CD4-positive, alpha-beta T cell (primary cell): ENCODE measurements at regions not wholly inside any gene's neighbourhood (a gene's known extent, or its start where the extent isn't known, plus 50 kb on each side); places are given as distances from the start of the nearest gene placed in this dataset.

Experiments
- ATAC-seq: fragments of 200-7000 bp; cut with Tn5 transposase; one replicate; pipeline ENCODE4 v1.10.0; 2022; ENCODE audit warnings: mild to moderate bottlenecking; ENCODE audit not compliant: poor library complexity
- CTCF ChIA-PET: fragments of 350-600 bp; sonication (Branson Sonifier 250); formaldehyde crosslinking; loops from one replicate; lab custom pipeline; 2021; ENCODE audit warnings: antibody characterized with exemption, inconsistent platforms; lab: Charles Lee
- POLR2A ChIA-PET: fragments of 350-600 bp; sonication (Branson Sonifier 250); formaldehyde crosslinking; loops from one replicate; lab custom pipeline; 2021; ENCODE audit warnings: antibody characterized with exemption, inconsistent platforms; lab: Charles Lee
- DNase-seq, 14 experiments: peaks; one replicate each; pipeline ENCODE4 v3.0.0-alpha.2; 2013 to 2020; ENCODE audit warnings: mixed read lengths in 2 of 14
- H3K27ac ChIP-seq, 2 donors: one replicate each; pipeline versions ENCODE4 v1.5.1 to v1.7.0; 2013; ENCODE audit warnings: low read length in 2 of 2, low read depth in 1 of 2, mild to moderate bottlenecking in 1 of 2
- H3K27me3 ChIP-seq, 2 experiments: 1 replicate in 1 of 2; 2 replicates in 1 of 2; pipeline versions ENCODE4 v1.6.1 to v1.7.0; 2013; ENCODE audit warnings: low read length in 2 of 2, control low read depth in 1 of 2, mild to moderate bottlenecking in 1 of 2, moderate library complexity in 1 of 2; ENCODE audit not compliant: insufficient read depth in 2 of 2, control insufficient read depth in 1 of 2
- H3K36me3 ChIP-seq: one replicate; pipeline ENCODE4 v1.6.1; 2013; ENCODE audit warnings: low read length, control low read depth; ENCODE audit not compliant: insufficient read depth
- H3K4me1 ChIP-seq: one replicate; pipeline ENCODE4 v1.6.1; 2013; ENCODE audit warnings: low read length, control low read depth; ENCODE audit not compliant: insufficient read depth
- H3K4me3 ChIP-seq: one replicate; pipeline ENCODE4 v1.5.1; 2013; ENCODE audit warnings: mild to moderate bottlenecking, low read length, moderate library complexity
- H3K9me3 ChIP-seq, 2 experiments: 1 replicate in 1 of 2; 2 replicates in 1 of 2; pipeline versions ENCODE4 v1.6.1 to v1.7.0; 2013; ENCODE audit warnings: low read length in 2 of 2, mild to moderate bottlenecking in 2 of 2, control low read depth in 1 of 2, moderate library complexity in 1 of 2; ENCODE audit not compliant: control insufficient read depth in 1 of 2, insufficient read depth in 1 of 2
- H3K27ac Mint-ChIP-seq: one replicate; pipeline ENCODE4 v1.8.0; 2020; ENCODE audit warnings: mixed read lengths
- H3K27me3 Mint-ChIP-seq: one replicate; pipeline ENCODE4 v1.8.0; 2021; ENCODE audit warnings: mixed read lengths
- H3K36me3 Mint-ChIP-seq: one replicate; pipeline ENCODE4 v1.8.0; 2021; ENCODE audit warnings: low read depth, mixed read lengths
- H3K4me1 Mint-ChIP-seq: one replicate; pipeline ENCODE4 v1.8.0; 2021; ENCODE audit warnings: low read depth, mixed read lengths
- H3K4me3 Mint-ChIP-seq: one replicate; pipeline ENCODE4 v1.8.0; 2020; ENCODE audit warnings: mild to moderate bottlenecking, mixed read lengths
- H3K9me3 Mint-ChIP-seq: one replicate; pipeline ENCODE4 v1.8.0; 2020; ENCODE audit warnings: mixed read lengths
- intact Hi-C, 2 experiments: fragments of 100-400 bp; cut with DNase I in 1 of 2; cut with micrococcal nuclease in 1 of 2; formaldehyde crosslinking; loops; one replicate each; pipeline versions ENCODE4 v1.15.1 to v1.9.0; 2023 to 2025; cut with DNase I, micrococcal nuclease
- TF ChIP-seq, protein P1 (sequence below): fragments of 200-600 bp; IDR thresholded peaks from one replicate; pipeline ENCODE4 v1.8.0; 2022; ENCODE audit warnings: antibody characterized with exemption, mild to moderate bottlenecking

DNA sequence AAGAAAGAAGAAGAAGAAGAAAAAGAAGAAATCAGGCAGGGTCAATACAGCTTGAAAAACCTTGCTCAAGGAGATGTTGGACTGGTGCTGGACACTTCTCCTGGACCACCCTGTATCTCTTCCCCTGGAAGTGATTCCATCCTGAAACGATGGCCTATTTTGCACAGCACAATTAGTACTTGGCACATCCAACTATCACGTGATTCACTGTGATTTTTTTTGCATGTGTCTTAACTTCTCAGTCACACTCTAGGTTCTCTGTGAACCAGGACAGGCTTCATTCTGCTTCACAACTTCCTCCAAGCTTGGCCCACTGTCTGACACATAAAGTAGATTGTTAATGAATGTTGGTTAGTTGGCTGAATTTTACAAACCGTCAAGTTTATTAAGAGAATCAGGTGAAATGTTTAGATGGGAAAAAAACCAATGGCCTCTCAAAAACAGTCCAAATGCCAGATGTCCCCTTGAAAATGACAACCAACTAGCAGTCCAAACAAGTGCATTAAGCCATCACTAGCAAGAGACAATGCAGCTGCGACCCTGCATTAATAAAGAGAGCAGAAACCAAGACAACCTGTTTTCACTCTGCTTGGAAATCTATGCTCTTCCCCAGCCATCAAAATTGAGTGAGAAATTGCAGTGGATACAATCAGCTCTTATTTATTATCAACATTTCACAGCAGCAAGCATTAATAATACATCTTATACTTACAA lies 300.0 kb upstream of the CHAC2 start:
- no peak overlapping the region for H3K4me3 Mint-ChIP-seq
- no peaks in the 10 kb centered on the region for H3K27me3 ChIP-seq
- H3K36me3 ChIP-seq = no peaks in the 10 kb centered on the region
- ChIA-PET CTCF (no interaction called here), POLR2A (no interaction called here)
- no peaks in the 10 kb centered on the region for H3K9me3 Mint-ChIP-seq
- no peaks in the 10 kb centered on the region for H3K4me1 Mint-ChIP-seq
- ATAC-seq (no peak), DNase-seq (no peak)
- H3K27me3 Mint-ChIP-seq = peaks cover 32% of the 10 kb centered on the region
- TF ChIP-seq, protein P1, sequence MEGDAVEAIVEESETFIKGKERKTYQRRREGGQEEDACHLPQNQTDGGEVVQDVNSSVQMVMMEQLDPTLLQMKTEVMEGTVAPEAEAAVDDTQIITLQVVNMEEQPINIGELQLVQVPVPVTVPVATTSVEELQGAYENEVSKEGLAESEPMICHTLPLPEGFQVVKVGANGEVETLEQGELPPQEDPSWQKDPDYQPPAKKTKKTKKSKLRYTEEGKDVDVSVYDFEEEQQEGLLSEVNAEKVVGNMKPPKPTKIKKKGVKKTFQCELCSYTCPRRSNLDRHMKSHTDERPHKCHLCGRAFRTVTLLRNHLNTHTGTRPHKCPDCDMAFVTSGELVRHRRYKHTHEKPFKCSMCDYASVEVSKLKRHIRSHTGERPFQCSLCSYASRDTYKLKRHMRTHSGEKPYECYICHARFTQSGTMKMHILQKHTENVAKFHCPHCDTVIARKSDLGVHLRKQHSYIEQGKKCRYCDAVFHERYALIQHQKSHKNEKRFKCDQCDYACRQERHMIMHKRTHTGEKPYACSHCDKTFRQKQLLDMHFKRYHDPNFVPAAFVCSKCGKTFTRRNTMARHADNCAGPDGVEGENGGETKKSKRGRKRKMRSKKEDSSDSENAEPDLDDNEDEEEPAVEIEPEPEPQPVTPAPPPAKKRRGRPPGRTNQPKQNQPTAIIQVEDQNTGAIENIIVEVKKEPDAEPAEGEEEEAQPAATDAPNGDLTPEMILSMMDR = no peak
- H3K36me3 Mint-ChIP-seq = no peaks in the 10 kb centered on the region
- H3K9me3 ChIP-seq = peaks cover 0 to 6% of the 10 kb centered on the region in 2 experiments
- H3K27ac ChIP-seq = no peak overlapping the region
- no peak overlapping the region for H3K4me3 ChIP-seq
- H3K27ac Mint-ChIP-seq = no peak overlapping the region
- H3K4me1 ChIP-seq = no peaks in the 10 kb centered on the region
- intact Hi-C loops = no loop called here

DNA sequence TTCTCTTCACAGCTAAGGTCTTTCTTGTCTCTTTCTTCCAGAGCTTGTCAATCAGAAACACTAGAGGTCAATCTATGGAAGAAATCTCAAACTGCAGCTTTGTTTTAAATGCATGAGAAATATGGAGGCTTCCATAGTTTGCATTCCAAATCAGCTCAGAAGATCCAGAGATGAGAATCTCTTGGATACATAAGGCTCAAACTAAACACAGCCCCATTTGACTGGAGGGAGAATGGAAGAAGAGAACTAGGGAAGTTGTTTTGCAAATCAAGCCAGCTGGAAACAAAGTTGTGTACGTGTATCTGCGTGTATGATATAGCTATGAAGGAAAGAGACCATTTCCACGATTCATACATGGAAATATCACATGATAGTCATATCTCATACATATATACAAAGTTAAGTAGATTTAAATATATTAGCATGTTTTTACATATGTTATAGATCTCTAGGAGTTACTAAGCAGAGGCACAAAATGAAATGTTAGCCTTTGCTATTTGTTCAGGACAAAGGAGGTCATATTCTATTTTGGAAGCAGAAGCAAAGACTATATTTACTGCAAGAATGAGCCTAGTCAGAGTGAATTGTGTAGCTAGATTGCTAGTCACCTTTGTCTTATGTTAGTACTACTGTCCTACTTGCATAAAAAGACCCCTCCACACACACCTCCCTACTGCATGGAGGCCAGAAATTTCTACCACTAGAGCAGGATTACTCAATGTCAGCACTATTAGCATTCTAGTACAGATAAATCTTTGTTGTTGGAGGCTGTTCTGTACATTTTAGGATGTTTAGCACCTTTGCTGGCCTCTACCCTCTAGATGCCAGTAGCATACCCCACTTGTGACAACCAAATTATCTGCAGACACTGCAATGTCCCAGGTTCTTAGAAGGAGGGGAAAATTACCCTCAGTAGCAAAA lies 303.5 kb upstream of the CHAC2 start:
- no peak for DNase-seq
- Mint-ChIP-seq H3K27me3 (peaks cover 32% of the 10 kb centered on the region), H3K4me1 (no peaks in the 10 kb centered on the region), H3K9me3 (peaks cover 4% of the 10 kb centered on the region), H3K36me3 (no peaks in the 10 kb centered on the region), H3K27ac (no peak overlapping the region), H3K4me3 (no peak overlapping the region)
- intact Hi-C loops = no loop called here
- Histone ChIP-seq H3K9me3 (no peaks in the 10 kb centered on the region), H3K27ac (no peak overlapping the region), H3K4me3 (no peak overlapping the region), H3K4me1 (no peaks in the 10 kb centered on the region), H3K27me3 (no peaks in the 10 kb centered on the region), H3K36me3 (no peaks in the 10 kb centered on the region)
- CTCF ChIA-PET = no interaction called here
- TF ChIP-seq, protein P1 = no peak
- POLR2A ChIA-PET = no interaction called here
- ATAC-seq = no peak

DNA sequence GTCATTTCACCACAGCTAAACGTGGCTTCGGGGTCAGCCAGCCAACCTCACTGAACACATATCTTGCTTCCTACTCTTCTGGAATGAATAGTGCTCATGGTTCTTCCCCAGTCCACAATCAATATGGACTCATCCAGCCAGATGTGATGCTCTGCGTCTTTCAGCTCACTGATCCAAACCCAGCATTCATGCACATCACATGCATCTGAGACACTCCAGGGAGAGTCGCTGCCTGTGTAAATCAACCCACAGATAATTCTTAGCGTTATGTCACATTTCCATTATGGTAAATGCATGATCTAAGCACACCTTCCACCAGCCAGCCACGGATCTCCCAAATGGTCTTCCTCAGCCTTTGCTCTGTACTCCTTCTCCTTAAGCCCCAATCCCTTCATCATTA lies 306.7 kb upstream of the CHAC2 start:
- Mint-ChIP-seq H3K27ac (no peak overlapping the region), H3K27me3 (peaks cover 19% of the 10 kb centered on the region), H3K36me3 (no peaks in the 10 kb centered on the region), H3K4me3 (no peak overlapping the region), H3K9me3 (peaks cover 4% of the 10 kb centered on the region), H3K4me1 (no peaks in the 10 kb centered on the region)
- Histone ChIP-seq H3K9me3 (no peaks in the 10 kb centered on the region), H3K4me3 (no peak overlapping the region), H3K27ac (no peak overlapping the region), H3K27me3 (no peaks in the 10 kb centered on the region), H3K4me1 (no peaks in the 10 kb centered on the region), H3K36me3 (no peaks in the 10 kb centered on the region)
- intact Hi-C loops = no loop called here
- ATAC-seq (no peak), DNase-seq (no peak)
- CTCF ChIA-PET = no interaction called here
- TF ChIP-seq, protein P1 = no peak
- POLR2A ChIA-PET = no interaction called here
